AG09319 (cell line): ENCODE measurements at regions not wholly inside any gene's neighbourhood (a gene's known extent, or its start where the extent isn't known, plus 50 kb on each side); places are given as distances from the start of the nearest gene placed in this dataset.

Source experiments
- DNase-seq: peaks from one replicate; pipeline ENCODE4 v3.0.0-alpha.2; 2010; ENCODE audit warnings: low read depth; ENCODE audit errors: extremely low read depth
- CTCF ChIP-seq: IDR thresholded peaks from 2 replicates; pipeline ENCODE4 v1.5.1; 2011; ENCODE audit warnings: low read depth, mild to moderate bottlenecking, inconsistent platforms, low read length, moderate library complexity

DNA sequence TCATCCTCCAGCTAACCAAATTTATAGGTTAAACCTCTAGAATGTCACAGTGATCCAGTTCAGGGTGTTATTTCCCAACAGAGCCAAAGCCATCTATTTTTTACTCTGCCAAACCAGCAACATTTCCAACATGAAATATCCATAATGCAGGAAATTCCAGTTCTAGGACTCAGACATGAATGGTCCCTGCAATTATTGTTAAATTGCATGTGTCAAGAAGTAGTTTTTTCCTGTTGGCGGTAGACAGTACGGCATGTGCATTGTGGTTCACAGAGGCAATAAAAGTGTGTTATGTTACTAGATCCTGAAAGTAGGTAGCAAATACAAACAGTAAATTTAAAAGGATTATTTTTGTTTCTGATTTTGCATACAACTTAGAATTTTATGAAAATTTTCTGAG, 215.7 kb upstream of the THBS1 start:
- no peak for TF ChIP-seq CTCF
- no peak for DNase-seq

- TF ChIP-seq CTCF: no peak
- no peak for DNase-seq
Measured at GRCh38 chr15:39365873-39366272, 215.0 kb upstream of the THBS1 start.

- TF ChIP-seq CTCF: no peak
- DNase-seq: no peak
Measured at GRCh38 chr15:39367596-39367995, 213.3 kb upstream of the THBS1 start.

DNA sequence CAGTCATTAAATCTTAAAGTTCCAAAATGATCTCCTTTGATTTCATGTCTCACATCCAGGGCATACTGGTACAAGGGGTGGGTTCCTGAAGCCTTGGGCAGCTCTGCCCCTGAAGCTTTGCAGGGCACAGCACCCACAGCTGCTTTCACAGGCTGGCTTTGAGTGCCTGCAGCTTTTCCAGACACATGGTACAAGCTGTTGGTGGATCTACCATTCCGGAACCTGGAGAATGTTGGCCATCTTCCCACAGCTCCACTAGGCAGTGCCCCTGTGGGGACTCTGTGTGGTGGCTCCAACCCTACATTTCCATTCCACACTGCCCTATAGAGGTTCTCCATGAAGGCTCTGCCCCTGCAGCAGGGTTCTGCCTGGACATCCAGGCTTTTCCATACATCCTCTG, 211.1 kb upstream of the THBS1 start:
- TF ChIP-seq CTCF: no peak
- DNase-seq: no peak

DNA sequence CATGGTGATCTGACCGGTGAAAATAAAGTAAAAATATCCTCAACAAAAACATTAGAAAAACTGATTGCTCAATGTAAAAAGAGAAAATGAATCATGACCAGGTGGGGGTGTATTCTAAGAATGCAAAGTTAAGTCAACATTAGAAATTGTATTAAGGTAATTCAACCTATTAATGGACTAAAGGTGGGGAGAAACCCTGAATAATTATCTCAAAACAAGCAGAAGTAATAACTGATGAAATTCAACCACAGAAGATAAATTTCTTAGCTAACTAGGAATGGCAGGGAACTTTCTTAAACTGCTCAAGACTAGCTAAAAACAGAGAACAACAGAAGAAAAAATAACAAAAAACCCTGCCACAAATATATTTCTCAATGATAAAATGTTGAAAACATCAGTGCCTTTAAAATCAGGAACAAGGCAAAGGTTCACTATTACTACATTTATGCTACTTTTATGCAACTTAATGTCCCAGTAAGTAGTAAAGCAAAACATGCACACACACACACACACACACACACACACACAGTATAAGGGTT, 204.4 kb upstream of the THBS1 start:
- TF ChIP-seq CTCF: no peak
- DNase-seq: no peak

DNA sequence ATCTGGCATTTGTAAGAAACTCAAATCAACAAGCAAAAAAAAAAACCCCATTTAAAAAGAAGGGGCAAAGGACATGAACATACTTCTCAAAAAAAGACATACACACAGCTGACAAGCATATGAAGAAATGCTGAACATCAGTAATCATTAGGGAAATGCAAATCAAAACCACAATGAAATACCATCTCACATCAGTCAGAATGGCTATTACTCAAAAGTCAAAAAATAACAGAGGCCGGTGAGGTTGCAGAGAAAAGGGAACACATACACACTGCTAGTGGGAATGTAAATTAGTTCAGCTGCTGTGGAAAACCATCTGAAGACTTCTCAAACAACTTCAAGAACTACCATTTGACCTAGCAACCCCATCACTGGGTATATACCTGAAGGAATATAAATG, 199.4 kb upstream of the THBS1 start:
- no peak for DNase-seq
- TF ChIP-seq CTCF: no peak

GRCh38 chr15:39388118-39388517, 192.8 kb upstream of the THBS1 start:
- no peak for TF ChIP-seq CTCF
- no peak for DNase-seq

- TF ChIP-seq CTCF: no peak
- no peak for DNase-seq
Measured at GRCh38 chr15:39391230-39391629, 189.6 kb upstream of the THBS1 start.
